SHP77 (cell line): ENCODE measurements at regions not wholly inside any gene's neighbourhood (a gene's known extent, or its start where the extent isn't known, plus 50 kb on each side); places are given as distances from the start of the nearest gene placed in this dataset.

Experiments used
- DNase-seq, 2 experiments: peaks; one replicate each; lab custom pipeline; 2025; lab: John Stamatoyannopoulos, UW

DNA sequence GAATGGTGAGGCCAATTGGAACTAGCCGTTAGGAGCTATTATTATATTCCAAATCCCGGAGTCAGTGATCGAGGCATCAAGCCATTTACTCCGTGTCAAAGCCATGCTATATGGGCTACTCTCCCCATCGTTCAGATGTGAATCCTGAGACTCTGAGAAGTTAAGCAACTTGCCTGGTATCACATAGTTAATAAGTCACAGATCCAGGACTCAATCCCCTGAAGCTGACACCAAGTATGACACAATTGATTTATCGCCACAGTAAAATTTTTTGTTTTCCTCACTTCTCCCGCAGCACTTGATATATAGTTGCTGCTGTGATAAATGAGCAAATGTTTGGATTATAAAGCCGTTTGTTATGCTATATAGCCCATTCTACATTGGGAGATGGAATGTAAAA is 50.8 kb upstream of the TSHZ2 start:
- no peak for DNase-seq

DNA sequence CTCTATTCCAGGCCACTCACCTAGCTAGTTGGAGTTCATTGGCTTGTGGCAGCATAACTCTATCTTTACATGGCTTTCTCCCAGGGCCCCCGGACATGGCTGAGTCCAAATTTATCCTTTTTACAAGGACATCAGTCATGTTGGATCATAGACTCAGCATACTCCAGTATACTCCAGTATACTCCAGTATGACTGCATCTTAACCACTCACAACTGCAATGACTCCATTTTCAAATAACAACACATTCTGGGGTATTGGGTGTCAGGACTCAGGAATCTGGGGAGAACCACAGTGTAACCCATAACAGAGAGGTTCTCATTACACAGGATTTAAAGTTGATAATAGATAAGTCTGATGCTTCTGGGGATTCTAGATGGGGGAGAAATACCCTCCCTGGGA is 53.8 kb upstream of the TSHZ2 start:
- DNase-seq: no peak

DNA sequence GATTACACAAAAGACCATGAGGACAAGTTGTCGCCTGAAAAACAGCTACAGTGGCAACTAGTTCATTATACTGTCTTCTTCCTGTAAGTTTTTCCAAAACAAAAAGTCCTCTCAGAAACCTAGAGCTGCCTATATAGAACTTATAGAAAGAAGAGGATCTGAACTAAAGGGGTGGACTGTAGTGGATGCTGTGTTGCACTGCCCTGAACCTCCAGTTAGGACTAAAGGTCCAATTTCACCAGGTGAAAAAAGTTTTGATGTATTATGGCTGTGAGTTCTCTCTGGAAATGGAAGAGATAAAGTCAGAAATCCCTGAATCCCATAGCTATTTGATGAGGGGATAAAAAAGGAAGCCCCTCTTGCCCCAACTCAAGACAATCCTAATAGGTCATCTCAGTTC is 56.6 kb upstream of the TSHZ2 start:
- no peak for DNase-seq

DNA sequence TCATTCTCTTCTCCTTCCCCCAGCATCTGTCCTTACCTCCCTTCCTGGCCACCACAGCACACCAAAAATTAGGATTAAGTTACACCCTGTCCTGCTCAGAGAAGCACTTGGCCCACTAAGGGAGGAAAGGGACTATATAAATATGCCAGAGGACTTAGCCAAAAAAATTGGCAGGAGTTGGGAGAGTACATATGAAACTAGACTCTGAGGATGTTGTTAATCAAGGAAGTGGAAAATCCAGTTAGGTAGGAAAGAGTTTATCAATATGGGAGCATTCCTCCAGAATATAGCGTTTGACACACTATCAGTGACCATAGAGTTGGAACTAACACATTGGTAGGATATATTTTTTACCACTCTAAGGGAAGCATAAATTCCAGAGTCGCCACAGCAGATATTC is 57.3 kb upstream of the TSHZ2 start:
- no peak for DNase-seq

DNA sequence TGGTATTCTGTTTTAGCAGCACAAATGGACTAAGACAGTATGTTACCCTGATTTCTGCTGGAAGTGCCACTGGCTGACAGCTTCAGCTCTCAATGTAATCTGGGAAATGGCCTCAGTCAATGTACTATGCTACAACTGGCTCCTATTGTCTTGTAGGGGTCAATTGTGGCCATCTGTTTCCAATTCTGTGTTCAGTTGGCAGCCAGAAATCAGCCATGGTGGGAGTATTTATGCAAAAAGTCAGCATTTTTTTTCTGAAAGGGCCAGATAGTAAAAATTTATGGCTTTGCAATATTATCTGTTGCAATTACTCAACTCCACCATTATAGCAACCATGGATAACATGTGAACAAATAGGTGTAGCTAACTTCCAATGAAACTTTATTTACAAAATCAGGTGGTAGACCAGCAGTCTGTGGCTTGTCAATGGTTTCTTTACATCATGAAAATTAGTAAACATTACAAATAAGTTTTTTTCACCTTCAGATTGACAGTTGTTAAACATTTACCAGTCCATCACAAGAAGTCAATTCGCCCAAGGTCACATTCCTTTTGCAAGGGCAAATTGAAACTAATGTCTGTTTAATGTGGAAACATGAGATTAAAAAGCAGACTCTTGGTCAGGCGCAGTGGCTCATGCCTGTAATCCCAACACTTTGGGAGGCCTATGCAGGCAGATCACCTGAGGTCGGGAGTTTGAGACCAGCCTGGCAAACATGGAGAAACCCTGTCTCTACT is 58.3 kb upstream of the TSHZ2 start:
- DNase-seq: no peak

DNA sequence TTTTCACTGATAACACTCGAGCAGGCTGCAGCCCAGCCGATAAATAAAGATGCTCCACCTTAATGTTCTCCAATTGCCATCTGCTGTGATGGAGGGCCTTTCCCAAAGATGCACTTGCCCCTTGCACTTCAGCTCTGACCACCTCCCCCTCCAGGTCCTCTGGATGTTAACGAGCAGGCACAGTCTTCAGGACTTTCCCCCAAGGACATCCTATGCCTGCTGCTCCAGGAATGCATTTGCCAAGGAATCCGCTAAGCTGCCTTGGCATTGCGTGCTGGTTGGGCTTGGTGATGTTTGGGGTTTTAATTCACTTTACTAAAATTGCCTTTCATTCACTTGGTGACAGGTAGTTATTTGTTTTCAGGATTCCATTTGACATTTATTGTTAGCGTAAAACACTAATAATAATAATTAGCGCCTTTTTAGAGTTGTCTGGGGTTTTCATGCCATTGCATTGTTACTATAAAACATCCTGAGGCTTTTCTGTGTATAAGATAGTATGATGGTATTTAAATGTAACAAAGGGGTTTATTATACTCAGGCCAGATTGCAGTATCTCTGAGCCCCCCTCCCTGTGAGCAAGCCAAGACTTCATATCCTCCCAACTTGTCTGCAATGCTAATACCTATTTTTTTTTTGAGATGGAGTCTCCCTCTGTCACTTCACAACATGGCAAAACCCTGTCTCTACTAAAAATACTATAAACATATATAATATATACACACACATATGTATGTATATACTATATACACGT is 66.7 kb upstream of the TSHZ2 start:
- no peak for DNase-seq

DNA sequence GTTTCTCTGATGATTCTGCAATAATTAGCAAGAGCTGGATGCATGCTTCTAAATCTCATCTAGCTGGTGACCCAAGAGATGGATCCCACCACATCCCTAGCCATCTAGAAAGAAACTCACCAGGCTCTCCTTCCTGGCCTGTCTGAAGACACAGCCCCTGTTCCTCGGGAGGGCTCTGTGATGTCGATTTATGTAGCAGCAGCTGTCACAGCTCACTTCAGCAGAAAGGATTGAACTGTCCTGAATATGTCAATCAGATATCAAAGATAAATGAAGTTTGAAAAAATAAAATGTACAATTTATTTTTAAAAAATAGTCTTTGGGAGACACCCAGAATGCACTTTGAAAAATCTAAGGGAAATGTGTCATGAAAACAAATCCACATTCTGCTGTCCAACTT is 67.3 kb upstream of the TSHZ2 start:
- DNase-seq: no peak

DNA sequence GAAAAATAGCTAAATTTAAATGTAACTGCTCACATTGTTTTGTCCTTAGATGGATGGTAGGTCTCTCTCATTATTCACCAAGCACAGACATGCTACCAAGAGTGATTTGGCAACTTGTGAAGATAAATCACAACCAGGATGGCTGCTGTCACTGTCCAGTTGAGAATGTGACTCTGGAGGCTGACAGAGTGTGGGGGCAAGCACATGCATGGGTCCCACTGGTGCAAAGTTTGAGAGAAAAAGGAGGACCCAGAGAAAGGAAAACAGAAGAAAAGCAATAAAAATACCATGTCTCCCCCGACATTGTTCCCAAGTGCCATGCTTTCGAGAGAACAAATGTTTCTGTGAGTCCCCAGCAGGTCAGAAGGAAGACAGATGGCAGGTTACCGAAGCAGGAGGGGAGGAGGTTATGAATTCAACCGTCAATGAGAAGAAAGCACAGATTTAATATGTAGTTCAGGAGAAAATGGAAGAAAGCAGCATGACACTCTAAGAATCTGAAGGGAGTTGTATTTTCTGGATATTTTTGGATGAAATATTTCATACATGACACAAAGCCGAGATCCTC is 73.0 kb upstream of the TSHZ2 start:
- DNase-seq: no peak

DNA sequence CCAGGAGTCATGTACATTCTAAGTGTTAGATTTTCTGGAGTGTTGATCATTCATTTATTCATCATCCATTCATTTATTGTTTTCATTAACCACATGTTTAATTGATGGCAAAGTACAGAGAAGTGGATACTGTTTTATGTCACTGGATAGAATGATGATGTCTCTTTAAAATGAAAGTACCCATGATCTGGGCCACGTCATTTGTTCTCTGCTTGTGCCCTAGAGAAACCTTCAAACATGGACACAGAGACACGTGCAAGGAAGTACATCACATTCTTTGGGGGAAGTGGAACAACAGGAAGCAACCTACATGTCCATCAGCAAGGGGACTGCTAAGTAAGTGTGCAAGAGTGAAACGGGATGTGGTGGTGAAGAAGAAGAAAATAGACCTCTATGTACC is 75.8 kb upstream of the TSHZ2 start:
- DNase-seq: no peak

DNA sequence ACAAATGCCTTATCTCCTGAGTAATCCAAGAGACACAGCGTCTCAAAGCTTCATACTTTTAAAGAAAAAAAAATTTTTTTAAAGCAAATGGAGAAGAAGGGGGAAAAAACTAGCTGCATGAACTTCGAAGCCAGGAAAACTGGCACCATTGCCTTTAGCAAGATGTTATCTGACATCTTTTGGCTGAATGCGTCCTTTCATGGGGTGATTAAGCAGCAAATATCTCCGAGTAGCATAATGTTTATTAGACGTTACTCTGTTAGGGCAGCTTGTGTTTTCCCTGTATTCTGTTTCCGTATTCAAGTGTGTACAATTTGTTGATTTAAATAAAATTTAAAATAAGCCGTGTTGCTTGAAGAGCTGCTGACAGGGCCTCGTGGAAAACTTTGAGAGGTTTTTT is 76.5 kb upstream of the TSHZ2 start:
- DNase-seq: no peak

DNA sequence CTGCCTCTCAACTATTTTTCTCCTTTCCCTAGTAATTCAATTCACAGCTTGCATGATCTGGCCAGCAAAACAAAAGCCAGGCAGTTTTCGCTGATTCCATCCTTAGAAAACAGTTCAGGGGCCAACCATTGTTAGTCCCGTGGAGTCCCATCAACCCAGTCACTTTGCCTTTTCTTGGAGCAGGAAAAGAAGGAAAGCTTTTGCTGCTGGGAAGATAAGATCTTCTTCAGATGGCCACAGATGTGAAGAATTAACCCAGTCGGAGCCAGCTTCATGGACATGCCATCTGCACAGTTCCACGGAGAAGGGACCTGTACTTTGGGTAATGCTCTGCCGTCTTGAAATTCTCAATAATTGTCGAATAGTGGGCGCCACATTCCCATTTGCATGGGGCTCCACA is 76.9 kb upstream of the TSHZ2 start:
- no peak for DNase-seq

DNA sequence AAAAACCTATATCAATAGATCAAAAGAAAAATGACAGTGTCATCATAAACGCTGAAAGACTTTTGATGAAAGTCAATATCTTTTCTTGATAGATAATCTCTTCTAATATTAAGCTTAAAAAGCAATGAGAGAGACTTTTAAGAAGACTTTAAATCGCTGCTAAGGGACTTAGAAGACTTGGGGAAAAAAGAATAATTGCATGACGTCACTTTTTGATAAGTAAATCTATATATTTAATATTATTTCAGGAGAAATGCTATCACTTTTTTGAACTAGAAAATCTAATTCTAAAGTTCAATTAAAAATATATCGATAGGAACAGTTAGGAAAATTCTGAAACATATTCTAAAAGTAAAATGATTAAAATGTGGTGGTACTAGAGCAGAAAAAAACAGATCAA is 78.7 kb upstream of the TSHZ2 start:
- no peak for DNase-seq

DNA sequence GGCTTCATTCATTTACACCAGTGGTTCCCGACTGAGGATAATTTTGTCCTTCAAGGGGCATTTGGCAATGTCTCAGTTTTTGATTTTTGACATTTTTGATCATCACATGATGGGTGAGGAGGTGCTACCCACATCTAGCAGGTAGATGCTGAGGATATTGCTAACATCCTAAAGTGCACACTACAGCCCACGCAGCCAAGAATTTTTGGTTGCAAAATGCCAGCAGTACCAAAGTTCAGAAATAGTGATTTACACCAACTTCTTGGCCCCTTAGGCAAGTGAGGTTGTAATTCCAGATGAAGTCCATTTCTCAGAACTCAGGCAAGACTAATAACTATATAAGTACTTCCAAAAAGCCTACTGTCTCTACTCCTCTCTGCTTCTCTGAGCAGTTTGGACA is 80.1 kb upstream of the TSHZ2 start:
- DNase-seq: no peak

DNA sequence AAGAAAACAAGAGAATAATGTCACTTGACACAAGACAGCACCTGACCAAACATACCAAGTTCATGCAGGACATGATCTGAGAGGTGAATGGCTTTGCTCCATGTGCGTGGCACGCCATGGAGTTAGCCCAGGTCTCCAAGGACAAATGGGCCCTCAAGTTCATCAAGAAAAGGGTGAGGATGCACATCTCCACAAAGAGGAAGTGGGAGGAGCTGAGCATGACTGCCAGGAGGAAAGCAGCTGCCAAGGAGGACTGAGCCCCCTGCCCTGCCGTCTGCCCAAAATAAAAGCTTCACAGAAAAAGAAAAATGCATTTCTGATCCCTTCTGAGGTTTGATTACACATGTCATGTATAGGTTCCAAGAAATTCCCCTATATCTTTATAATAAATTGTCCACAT is 82.0 kb upstream of the TSHZ2 start:
- DNase-seq: no peak

DNA sequence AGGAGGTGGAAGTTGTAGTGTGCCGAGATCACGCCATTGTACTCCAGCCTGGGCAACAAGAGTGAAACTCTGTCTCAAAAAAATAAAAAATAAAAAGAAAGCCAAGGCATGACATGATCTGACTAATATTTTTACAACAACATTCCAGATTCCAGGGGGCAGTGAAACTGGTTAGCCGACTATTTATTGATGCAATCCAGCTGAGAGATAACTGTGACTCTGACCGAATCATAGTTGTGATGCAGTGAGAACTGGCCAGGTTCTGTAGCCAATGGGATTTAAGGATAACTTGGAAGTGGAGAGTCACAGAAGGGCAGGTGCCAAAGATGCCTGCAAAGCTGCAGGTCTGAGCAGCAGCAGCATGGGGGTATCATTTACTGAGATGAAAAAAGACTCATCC is 82.9 kb upstream of the TSHZ2 start:
- DNase-seq: no peak

DNA sequence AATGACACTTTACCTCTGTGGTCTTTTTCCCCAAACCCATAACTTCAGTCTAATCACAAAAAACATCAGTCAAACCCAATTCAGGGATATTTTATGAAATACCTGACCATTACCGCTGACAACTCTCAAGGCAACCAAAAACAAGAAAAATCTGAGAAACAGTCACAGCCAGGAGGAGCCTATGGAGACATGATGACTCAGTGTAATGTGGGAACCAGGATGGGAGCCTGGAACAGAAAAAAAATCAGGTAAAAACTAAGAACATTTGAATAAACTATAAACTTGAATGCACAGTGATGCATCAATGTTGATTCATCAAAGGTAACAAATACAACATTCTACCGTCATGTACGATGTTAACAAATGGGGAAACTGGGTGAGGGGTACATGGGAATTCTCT is 84.1 kb upstream of the TSHZ2 start:
- no peak for DNase-seq

DNA sequence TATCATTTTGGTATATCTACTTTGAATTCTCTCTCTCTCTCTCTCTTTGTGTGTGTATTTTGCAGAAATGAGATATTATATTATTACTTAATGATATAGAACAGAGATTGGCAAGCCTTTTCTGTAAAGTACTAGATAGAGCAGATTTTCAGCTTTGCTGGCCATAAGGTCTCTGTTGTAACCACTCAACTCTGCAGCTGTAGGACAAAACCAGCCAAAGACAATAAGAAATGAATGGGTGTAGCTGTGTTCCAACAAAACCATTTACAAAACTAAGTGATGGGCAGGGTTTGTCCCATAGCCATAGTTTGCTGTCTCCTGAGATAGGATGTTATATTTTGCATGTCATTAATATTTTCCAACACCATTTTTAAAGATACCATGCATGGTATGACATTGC is 91.2 kb upstream of the TSHZ2 start:
- DNase-seq: no peak

DNA sequence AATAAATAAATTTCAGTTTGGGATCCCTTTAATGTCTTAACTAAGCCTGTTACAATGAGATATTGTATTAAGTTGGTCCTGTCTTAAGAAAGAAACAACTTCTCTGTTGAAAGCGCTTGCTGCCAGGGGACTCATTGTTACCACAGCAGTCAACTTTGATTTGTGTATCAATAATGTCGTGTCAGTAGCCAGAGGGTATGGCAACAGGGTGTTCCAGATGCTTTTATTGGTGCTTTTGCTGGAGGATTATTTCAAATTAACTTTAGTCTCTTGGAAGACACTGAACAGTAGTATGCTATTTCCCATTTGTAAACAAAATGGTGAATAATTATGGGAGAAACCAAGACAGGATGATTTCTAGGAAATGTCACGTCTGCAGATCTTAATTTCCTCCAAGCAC is 91.9 kb upstream of the TSHZ2 start:
- no peak for DNase-seq

DNA sequence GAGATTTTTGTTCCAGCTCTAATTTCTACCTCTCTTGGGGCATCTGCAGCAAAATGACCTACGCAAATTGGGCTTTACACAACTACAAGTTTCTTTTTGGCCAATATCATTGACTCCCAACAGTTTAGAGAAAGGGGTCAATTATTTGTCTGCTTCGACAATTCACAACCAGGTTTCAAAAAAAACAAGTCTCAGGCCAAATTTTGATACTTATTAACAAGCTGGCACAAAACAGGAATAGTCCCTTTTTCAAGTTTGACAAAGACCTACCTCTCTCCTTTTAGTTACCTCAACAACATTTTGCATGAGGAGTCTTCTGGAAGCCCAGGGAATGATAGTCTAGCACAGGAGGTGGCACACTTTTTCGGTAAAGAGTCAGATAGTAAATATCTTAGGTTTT is 97.9 kb upstream of the TSHZ2 start:
- no peak for DNase-seq

DNA sequence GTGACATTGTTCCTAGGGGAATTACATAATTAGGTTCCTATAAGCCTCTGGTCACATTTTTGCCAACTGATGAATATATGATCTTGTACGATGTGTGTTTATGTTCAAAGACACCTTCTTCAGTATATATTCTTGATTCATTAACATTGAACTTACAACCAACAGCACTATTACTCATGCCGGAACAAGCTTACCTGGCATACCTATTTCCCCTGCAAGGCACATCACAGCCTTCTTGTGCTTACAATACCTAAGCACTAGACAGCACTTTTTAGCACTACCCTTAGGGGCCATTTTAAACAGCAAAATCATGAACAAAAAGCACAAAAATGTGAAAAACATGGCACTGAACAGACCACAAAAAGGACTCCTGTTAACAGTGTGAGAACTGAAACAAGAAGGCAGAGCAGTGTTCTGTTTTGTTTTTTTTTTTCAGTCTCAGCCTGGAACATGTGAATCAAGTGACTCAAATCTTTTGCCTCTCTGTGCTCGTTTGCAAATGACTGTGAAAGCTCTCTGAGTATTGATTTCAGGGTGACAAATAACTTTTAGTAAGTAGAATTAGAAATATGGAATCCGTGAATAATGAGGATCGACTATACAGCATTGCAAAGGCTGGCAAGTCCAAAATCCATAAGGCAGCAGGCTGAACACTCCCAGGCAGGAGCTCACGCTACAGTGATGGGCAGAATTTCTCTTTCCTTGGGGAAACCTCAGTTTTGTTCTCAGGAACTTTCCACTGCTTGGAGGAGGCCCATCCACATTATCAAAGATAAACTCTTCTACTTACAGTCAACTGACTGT is 102.3 kb upstream of the TSHZ2 start:
- no peak for DNase-seq

DNA sequence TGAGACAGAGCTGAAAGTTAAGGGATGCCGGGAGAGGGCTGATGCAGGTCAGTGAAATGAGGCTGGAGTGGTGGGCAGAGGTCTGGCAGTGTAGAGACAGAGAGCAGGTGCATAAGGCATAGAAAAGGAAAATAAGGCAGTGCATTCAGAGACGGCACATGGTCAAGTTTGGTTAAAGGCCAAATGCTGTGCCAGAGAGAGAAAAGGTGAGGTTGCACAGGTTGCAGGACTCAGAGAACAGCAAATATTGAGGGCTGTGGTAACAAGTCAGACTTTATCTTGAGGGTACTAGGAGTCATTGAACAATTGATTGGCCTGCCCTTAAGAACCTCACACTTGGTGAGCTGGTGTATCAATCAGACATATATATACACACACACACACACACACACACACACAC is 102.9 kb upstream of the TSHZ2 start:
- no peak for DNase-seq

DNA sequence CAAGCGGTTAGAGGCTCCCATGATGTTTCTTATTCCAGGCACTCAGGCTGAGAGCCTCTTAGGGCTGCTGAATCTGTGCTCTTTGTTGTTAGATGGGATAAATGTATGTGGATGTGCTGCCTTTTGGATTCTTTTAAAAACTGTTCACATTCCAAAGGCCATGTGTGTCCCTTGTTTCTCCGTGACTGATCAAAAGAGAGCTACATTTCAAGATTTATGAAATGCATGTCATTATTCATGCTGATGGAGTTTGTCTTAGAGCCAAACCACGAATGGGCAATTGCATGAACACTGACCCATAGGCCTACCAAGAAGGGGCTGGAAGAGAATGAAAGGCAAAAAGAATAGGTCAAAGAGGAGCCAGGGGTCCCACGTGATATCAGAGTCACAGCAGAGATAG is 104.9 kb upstream of the TSHZ2 start:
- DNase-seq: no peak
